Activated T-helper 1 cell treated with Interleukin-2 at 50 U/mL for 16 hours (primary cell): ENCODE measurements at regions not wholly inside any gene's neighbourhood (a gene's known extent, or its start where the extent isn't known, plus 50 kb on each side); places are given as distances from the start of the nearest gene placed in this dataset.

Source experiments
- DNase-seq: peaks from one replicate; pipeline ENCODE4 v3.0.0-alpha.2; 2020; ENCODE audit warnings: low read depth

DNA sequence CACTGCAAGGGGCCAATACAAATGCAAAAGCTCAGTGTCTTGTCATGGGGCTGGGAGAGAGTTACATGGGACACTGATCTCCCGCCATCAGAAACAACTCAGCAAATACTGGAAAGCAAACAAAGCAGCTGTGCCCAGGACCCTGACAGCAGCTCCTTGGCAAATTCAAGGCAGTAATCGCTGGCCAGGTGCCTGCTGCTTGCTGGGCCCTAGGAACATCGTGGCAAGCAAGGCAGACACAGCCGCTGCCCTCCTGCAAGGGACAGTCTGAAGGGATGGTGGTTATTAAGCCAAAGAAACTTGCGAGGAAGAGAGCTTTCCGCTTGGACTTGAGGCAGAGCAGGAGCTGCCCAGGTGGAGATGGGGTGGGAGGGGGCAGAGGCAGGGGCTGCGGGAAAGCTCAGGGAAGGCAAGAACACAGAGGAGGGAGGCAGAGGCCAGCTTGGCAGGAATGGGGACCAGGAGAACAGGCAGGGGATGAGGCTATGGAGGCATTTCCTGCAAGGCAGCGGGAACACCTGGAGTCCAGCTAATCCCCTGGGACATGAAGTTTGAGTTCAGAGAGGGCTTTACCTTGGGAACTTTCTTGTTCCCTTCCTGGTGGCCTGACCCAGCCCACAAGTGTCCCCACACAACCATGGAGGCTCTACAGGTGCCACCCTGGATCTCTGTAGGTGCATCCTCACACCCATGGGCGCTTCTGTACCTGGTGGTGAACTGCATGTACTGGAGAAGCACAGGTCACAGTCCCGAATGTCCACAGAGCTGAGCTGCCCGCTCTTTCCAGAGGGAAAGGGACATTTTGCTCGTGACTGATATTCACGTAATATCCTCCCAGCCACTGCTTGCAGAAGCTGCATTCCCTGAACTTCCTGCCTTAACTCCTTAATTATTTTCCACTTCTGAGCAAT, 78.7 kb upstream of the ATP2B2 start:
- DNase-seq = no peak

DNA sequence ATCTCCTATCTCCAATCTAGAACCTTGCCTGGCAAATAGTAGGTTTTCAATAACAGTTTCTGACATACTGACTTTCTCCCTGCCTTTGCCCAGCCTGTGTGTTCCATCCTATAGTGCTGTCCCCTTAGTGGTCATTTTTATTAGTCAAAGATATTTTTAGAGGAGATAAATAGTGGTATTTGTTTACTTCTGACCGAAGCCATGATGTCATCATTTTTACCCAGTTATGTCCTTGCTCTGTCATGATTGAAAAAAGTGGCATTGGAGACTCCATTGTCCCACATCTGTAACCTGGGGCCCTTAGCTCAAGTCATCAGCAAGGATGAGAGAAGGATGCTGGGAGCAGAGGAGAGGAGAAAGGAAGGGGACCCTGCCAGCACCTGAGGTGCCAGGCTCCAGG, 80.6 kb upstream of the ATP2B2 start:
- DNase-seq = no peak

DNA sequence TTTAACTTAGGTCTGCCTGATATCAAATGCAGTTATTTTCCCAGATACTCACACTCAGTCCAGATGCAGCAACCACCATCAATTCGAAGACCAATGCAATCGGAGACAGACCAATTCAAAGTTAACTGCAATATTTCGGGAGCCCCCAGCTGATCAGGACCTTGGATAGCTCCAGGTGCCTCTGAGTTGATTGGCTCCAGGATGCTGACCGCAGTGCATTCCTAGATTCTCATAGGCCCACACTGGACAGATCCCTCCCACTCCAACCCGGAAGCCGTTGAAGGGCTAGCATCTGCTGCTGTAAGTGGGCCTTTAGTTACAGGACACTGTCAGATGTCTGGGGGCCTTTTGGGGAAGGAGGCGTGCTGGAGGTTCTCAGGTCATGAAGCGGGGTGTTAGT, 89.5 kb upstream of the ATP2B2 start:
- no peak for DNase-seq

DNA sequence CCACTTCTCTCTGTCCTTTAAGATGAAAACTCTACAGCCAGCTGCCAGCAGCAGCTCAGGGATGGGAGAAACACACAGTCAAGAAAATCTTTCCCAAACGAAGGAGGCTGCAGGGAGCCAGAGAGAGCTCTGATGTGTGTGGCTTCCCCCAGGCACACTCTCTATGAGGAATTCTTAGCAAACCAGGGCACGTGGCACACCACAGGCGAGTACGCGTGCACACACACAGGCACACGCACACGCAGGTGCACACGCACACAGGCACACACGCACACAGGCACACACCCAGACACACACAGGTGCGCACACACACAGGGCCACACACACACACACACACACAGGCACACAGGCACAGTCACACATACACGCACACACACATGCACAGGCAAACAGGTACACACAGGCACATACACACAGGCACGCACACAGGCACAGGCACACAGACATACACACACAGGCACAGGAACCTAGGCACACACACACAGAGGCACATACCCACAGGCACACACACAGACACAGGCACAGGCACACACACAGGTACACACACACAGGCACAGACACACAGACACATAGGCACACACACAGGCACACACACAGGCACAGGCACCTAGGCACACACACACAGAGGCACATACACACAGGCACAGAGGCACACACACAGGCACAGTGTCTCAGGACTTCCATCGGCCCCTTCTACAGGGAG, 91.5 kb upstream of the ATP2B2 start:
- no peak for DNase-seq

DNA sequence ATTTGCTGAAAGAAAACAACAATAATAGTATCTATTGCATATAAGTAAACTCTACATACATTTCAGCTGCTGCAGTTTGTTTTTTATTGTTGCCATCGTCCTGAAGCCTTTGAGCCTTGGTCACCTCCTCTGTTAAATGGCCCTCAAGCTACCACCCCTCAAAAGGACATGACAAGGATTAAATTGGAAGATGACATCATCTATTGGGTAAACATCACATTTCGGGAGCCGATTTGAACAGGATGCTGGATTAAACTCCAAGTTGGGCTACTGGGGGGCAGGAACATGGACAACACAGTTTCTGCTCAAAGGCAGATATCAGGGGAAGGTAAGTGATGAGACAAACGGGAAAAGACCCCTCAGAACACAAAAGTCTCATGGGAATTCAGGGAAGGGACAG, 92.3 kb upstream of the ATP2B2 start:
- DNase-seq = no peak

DNA sequence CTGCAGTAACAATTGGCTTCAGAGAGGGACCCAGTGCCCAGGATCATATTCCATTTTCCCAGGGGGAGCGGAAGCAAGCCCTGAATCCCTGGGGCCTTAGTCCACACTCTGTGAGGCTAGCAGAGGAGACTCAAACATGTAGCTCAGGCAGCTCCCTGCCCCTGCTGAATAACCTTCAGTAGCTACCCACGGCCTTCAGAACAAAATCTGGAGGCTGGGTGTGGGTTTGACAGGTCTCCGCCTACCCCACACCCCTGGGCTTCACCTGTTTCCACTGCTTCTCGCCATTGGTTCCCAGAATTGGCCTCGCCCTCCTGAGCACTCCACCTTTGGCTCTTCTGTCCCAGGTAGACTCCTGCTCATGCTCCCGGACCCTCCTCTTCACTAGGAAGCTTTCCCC, 93.6 kb upstream of the ATP2B2 start:
- DNase-seq = no peak

DNA sequence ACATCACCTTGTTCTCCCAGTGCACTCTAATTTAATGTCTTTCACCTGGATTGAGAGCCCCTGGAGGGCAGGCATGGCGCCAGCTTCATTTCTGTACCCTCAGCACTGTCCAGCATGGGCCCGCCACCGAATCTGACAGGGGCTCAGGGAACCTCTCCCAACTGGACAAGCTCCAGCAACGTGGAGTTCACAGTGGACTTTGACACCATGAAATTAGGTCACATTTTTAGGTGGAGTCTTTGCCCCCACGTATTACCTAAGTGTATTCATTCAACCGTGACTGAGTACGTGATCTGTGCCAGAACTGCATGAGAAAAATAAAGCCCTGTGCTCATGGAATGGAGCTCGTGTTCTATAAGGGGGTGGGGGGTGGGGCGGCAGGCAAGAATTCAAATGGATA, 94.1 kb upstream of the ATP2B2 start:
- DNase-seq = no peak

DNA sequence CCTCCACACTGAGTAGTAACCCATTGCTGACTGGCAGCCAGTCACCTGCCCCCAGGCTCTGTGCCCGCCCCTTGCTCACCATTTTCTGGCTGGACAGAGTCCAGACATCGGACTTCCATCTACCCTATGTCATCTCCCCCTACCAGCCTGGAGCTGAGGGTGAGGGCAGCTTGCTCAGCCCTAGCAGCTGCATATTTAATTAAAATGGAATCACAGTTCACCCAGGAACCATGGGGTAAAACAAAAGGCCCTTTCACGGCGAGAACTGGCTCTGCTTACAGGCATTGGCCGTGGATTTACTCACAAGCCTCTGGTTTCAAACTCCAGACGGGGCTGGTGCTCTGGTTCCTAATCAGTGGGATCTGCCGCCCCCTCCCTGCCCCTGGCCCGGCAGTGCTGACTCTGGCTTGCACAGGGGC, 94.9 kb upstream of the ATP2B2 start:
- no peak for DNase-seq

DNA sequence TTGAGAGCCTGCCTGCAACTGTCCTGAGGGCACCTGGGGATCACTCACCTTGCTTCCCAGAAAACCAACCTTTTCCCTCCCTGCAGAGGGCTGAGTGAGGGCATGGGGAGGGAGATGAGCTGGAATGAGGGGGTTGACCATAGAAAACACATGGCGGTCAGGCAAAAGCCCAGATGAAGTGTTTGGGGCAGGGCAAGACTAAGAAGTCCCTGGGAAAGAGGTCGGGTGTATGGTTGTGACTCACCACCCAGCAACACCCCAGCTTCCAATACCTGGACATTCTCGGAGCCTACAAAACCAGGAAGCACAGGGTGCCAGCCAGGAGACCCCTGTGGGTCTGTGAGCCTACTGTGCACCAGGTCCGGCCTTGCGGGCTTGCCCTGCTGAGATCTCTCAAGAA, 95.3 kb upstream of the ATP2B2 start:
- no peak for DNase-seq

DNA sequence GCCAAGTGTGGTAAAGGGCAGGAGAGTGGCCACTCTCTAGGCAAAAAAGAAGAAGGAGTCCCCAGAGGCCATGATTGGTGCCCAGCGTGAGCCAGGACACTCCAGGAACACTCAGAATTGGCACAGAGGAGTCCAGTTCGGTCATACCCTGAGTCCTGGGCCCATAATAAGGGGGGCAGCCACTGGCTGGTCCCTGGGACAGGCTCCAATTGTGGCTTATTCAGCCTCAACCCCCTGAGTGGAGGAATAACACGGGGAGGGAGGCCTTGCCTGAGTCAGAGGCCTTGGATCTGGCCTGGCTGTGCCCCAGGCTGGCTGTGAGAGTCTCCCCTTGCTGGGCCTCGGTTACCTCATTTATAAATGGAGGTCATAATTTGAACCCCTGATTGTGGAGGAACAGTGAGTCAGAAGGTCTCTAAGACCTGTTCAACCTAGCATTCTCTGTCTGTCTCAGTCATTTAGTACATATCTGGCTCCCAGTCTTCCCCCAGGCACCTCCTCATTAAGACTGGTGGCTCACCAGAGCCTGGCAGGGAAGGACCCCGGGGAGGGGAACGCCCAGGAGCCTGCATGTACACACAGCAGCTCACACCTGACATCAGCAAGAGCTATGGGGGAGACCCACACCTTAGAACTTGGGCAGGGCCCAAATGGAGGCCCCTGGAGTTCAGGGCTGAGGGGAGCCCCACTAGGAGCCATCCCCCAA, 95.9 kb upstream of the ATP2B2 start:
- no peak for DNase-seq

DNA sequence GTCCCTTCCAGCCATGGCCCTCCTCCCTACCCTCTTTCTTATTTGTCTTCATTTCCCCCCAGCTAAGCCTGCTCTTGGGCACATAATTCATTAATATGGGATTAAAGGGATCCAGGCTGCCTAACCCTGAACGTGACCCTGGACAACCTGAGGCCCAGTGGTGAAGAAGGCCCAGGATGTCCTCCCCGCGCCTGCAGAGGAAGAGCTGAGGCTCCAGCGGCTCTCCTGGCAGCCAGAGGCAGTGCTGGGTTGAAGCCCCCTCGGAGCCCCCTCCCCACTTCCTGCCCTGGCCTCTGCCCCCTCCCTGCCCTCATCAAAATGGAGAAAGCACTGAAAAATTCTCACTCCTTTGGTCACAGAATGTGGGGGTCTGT, 96.5 kb upstream of the ATP2B2 start:
- no peak for DNase-seq

DNA sequence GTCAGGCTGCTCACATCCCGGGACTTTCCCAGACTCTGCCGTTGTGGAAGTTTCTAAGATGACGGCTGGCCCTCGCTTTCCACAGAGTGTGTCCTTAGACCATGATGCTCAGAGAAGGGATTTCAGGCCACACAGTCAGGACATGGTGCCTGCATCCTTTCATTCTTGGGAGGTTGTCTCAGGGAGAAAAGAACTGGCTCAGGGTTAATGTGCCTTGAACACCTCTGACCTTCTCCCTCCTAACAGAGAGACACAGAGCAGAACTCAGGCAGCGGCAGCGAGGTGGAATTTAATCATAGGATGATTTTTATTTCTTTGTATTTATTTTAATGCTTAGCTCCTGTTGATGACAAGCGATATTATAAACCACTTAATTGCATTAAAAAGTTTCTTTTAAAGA, 96.9 kb upstream of the ATP2B2 start:
- DNase-seq = no peak

DNA sequence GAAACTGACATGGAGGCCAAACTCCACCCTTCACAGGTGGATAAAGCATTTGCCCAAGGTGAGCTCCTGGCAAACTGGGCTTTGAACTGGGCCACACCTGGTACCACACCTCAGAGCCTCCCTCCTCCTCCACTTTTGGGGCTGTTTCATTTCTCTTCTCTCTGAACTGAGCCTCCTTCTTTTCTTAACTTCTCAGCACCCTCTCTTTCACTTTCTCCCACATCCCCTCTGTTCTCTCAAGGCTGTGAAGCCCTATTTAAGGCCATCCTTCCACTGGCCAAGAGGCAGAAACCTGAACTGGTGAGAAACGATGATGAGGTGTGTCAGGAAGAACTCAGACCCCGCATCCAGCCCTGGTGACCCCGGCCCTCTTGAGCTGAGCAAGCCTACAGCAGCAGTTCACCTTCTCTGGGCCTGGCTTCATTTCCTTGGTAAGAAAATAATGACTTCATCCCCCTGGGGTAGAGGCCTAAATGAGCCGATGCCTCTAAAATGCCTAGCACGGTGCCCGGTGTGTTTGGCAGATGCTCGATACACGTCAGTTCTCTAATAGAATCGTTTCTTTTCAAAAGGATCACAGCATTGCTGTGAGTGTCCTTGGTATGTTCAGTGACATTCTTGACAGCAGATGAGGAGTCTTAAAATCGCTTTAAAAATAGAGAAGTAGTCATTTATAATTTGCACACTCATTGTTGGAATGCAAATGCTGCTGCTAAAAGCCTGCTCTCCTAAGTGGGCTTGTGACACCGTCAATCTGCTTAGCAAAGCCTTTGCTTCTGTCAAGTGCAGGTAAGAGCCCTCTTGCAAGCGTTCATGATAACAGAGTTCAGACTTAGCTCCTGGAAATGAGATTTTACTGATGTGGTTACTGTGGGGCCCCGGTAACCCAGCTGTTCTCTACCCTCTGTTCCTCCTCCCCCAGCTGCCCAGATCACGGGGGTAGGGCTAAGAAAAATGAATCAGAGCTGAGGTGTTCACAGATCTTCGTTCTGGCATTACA, 97.7 kb upstream of the ATP2B2 start:
- DNase-seq = peak; percentile 38

DNA sequence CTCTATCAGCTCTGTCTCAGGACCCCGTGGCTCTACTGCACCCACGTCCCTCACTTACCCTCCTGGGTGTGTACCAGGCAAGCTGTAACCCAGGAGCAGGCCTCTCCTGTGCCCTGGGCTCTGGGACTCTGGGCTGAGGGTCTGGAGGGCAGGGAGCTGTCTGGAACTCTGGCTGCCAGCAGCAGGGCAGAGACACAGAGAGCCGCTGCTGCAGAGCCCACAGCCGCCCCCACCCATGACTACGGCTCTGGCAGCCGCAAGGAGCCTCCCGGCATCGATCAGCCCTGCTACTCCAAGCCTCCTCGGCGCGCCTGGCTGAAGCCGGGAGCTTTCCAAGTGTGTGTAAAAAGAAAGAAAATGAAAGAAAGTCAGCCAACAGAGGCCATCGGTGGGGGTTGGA, 103.7 kb upstream of the ATP2B2 start:
- DNase-seq = no peak

DNA sequence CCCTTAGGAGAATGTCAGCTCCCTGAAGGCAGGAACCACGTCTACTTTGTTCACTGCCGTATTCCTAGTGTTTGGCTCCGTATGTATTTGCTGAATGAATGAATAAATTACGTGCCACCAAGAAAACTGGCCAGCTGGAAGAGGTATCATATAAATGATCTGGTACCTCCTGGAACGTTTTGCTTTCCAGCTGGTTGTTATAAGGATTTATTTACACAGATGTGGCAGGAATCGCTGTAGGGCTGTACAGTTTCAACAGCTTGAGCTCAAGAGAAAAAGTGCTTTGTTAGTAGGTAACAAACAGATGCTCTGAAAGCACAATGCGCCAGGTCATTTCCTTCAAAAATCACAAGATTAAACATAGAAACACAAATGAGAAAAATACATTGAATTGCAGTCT, 108.8 kb upstream of the ATP2B2 start:
- no peak for DNase-seq

DNA sequence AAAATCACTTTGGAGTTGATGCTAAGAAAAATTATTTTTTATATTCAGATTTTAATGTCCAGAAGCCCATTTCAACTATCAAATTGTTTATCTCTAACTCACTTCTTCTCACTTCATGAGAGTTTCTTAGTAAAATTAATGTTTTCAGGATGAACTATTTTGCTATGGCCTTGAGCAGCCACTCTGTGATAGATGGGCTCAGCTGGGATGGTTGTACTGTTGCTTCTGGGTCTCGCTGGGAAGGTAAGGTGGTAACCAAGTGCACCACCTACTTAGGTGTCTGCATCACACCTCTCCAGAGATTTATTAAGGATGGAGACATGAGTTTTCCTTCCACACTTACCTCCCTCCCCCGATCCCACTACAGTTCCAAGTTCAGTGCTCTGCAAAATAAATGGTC, 110.3 kb upstream of the ATP2B2 start:
- no peak for DNase-seq

DNA sequence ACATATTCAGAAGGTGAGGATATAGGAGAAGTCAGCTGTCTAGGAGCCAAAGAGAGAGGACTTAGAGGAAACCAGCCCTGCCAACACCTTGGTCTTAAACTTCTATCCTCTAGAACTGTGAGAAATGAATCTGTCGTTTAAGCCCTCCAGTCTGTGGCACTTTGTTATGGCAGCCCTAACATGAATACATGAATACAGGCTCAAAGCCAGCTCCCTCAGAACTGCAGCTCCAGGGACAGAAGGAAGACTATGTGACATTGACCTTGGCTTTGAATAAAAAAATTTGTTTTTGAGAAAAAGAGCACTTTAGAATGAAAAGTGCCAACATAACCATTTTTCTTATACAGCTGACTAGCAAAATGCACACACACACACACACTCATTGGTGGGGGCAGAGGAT, 110.9 kb upstream of the ATP2B2 start:
- DNase-seq = no peak

DNA sequence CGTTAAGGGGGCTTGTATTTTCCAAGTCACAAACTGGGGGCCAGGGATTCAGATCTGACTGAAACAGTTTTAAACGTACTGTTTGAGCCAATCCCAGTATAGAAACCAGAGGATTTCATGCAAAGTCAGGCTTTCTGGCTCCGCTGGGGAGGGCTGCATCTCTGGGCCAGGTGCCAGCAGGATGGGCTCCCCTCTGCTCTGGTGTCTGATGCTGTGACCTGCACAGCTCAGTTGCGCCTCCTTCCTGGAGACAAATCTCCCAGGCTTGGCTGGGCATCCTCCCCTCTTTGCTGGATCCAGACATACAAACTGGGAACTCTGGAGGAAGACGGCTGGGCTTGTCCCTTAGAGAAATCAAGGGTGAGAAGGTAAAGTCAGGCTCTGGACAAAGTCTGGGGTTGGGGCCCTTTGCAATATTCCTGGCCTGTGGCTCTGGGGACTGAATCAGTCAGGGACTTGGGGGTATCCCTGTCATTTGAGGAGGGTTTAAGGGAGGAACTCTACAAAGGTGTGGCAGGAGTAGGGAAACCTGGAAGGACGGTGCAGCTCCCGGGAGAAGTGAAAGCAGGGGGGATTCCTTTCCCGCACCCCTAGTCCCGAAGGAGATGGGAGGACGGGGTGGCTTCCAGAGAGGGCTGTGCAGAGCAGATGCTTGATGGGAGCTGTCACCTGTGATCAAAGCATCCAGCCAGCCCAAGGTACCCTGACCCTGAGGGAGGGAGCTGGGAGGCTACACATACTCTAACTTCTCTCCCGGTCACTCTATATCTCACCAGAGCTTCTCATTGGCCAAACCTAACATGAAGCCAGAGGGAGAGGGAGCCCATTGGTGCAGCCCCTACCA, 114.8 kb upstream of the ATP2B2 start:
- DNase-seq = no peak

DNA sequence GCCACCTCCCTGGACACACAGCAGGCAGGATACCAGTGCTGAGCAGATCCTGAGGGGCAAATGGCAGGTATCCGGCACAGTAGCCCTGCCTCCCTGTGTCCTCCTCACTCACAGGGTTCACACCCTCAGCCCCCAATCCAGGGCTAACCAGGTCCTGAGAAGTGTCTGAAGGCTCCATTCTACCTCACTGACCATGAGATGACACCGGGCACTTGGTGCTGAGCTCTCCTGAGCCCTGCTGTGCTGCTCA, 115.4 kb upstream of the ATP2B2 start:
- no peak for DNase-seq

DNA sequence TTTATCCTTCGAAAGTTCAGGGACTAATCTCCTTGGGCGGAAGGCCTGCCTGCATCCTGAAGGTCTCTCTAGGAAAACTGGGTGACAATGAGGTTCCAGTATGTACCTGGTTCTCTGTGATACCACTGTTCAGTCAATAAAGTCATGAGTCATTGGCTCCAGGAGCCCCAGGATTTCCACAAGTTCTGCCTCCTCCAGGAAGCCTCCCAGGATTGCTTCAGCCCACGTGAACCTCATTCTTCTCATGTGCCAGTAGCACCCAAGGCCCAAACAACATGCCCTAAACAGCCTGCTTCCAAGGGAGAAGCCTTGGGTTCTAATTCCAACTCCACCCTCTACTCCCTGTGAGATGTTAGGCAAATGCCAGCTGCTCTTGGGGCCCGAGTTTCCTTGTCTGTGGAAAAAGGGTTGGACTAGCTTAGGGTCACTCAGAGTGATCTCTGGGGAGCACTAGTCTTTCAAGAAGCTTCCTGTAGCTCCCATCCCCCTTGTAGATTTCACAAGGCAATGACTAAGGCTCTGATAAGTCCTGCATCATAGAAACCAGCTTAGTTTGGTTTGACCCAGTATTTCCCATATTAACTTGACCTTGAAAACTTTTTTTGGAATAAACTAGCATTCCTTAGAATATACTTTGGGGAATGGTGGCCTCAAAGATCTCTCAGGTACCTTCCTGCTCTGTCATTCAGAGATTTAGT, 118.3 kb upstream of the ATP2B2 start:
- no peak for DNase-seq

DNA sequence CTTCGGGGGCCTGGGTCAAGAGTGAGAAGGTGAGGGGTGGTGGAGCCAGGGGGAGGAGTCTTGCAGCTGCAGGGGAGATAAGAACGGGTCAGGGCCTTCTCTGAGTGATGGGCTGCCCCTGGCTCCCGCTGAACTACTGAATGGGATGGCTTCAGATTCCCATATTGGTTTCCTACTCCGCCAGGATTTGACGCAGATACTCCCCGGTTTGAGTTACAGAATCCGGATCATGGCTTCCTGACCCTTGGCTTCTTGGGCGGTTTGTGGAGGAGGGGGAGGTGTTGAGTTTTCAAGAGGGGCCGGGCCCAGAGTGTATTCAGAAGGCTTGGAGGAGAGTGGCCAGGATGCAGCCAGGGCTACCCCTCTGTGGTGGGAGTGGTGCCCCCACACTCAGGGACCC, 119.9 kb upstream of the ATP2B2 start:
- DNase-seq = no peak
